ENCODE measurements at regions not wholly inside any gene's neighbourhood (a gene's known extent, or its start where the extent isn't known, plus 50 kb on each side); places are given as distances from the start of the nearest gene placed in this dataset.

- TF ChIP-seq CTCF (IDR thresholded peaks at IDR 0.05) = no peak
- TF ChIP-seq POLR2AphosphoS5 (IDR thresholded peaks at IDR 0.05) = no peak
Measured at GRCh38 chr14:34931206-34931605, 51.6 kb upstream of the SRP54 start.
